ENCODE measurements at regions not wholly inside any gene's neighbourhood (a gene's known extent, or its start where the extent isn't known, plus 50 kb on each side); places are given as distances from the start of the nearest gene placed in this dataset.

DNA sequence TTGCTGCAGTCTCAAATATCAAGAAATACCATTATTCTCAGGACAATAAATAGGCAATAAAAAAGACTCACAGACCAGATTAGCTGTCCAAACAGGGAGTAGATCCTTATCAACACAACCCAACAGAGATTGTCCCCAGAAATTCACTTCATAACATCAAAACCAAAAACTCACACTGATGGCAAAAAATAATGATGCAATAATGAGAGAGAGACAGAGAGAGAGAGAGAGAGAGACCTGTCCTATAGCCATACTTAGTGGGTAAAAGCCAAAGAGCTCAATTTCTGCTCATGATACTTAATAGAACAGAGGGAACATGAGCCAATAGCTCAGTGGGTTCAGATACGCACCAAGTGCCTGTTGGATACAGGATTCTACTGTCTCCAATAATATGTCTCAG, 244.5 kb downstream of the FAM72C start:
- Histone ChIP-seq H3K27me3 (replicated peaks in 1 of 4; ENCODE audit: control insufficient read depth in 3 of 4, extremely low read depth in 1 of 4, insufficient read depth in 3 of 4, low read length in 3 of 4) (no peaks in the 10 kb centered on the region), H3K56ac (replicated peaks; ENCODE audit: insufficient read length, low read depth, low read length) (no peak overlapping the region), H4K5ac (ENCODE audit: insufficient read length, low read depth, low read length) (no peak overlapping the region), H2BK120ac (replicated peaks; ENCODE audit: low read depth, low read length) (no peak overlapping the region), H3K4me1 (replicated peaks in 1 of 4; ENCODE audit: control insufficient read depth in 3 of 4, insufficient read depth in 4 of 4, low read length in 3 of 4) (no peaks in the 10 kb centered on the region), H2AFZ (ENCODE audit: low read length) (no peak overlapping the region), H3K4ac (replicated peaks; ENCODE audit: insufficient read length, low read depth, low read length) (no peak overlapping the region), H2AK5ac (ENCODE audit: low read depth, low read length) (no peak overlapping the region), H4K91ac (replicated peaks; ENCODE audit: insufficient read length, low read length) (no peak overlapping the region), H3K23me2 (ENCODE audit: low read depth, low read length) (no peaks in the 10 kb centered on the region), H3K79me2 (ENCODE audit: control insufficient read depth in 1 of 2, insufficient read depth in 2 of 2, low read length in 2 of 2) (no peaks in the 10 kb centered on the region), H2BK15ac (ENCODE audit: low read length) (no peak overlapping the region), H4K8ac (ENCODE audit: extremely low read depth, insufficient read depth, low read length) (no peak overlapping the region), H3K36me3 (ENCODE audit: control insufficient read depth in 2 of 4, insufficient read depth in 4 of 4, low read length in 3 of 4) (no peaks in the 10 kb centered on the region), H2BK20ac (ENCODE audit: low read length) (no peak overlapping the region), H3K79me1 (ENCODE audit: low read depth, low read length) (no peaks in the 10 kb centered on the region), H2BK5ac (ENCODE audit: low read depth, low read length) (no peak overlapping the region), H3K9me3 (ENCODE audit: insufficient read depth in 2 of 2, low read depth in 1 of 2, low read length in 1 of 2) (peaks cover 0 to 9% of the 10 kb centered on the region in 2 experiments; a peak in 1 of 4 replicates), H3K27ac (ENCODE audit: low read depth, low read length) (no peak overlapping the region), H3K23ac (ENCODE audit: insufficient read length) (no peak overlapping the region), H3K4me2 (ENCODE audit: insufficient read depth in 1 of 2, low read depth in 2 of 2, low read length in 2 of 2) (no peak overlapping the region), H3K4me3 (ENCODE audit: extremely low read depth in 1 of 4, insufficient read depth in 2 of 4, low read depth in 3 of 4, low read length in 4 of 4) (no peak overlapping the region), H2BK12ac (ENCODE audit: low read depth, low read length) (no peak overlapping the region), H4K20me1 (replicated peaks in 1 of 2; ENCODE audit: control insufficient read depth in 1 of 2, insufficient read depth in 2 of 2, low read length in 2 of 2) (no peaks in the 10 kb centered on the region), H3K14ac (ENCODE audit: insufficient read length) (no peak overlapping the region), H3K9ac (replicated peaks in 1 of 4; ENCODE audit: extremely low read depth in 1 of 4, low read depth in 3 of 4, low read length in 3 of 4) (no peak overlapping the region), H3K18ac (ENCODE audit: extremely low read depth, low read length) (no peak overlapping the region)
- ChIA-PET POLR2A (ENCODE audit: partially characterized antibody) (no interaction called here), CTCF (ENCODE audit: partially characterized antibody) (no interaction called here)
- WGBS, 2 experiments (ENCODE audit: extremely low coverage in 1 of 2, insufficient coverage in 1 of 2, insufficient read length in 1 of 2, insufficient replicate concordance in 2 of 2, low coverage in 1 of 2, low lambda C conversion rate in 2 of 2, missing lambda C conversion rate in 1 of 2): 100% methylated on average over 1 of the region's 1 CpG; no CpG with 5 or more reads in 1 of the 2 experiments
- TF ChIP-seq, protein P1, sequence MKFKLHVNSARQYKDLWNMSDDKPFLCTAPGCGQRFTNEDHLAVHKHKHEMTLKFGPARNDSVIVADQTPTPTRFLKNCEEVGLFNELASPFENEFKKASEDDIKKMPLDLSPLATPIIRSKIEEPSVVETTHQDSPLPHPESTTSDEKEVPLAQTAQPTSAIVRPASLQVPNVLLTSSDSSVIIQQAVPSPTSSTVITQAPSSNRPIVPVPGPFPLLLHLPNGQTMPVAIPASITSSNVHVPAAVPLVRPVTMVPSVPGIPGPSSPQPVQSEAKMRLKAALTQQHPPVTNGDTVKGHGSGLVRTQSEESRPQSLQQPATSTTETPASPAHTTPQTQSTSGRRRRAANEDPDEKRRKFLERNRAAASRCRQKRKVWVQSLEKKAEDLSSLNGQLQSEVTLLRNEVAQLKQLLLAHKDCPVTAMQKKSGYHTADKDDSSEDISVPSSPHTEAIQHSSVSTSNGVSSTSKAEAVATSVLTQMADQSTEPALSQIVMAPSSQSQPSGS (IDR thresholded peaks at IDR 0.05; ENCODE audit: low read length): no peak
- TF ChIP-seq JUND (IDR thresholded peaks at IDR 0.05; ENCODE audit: low read length) (no peak), CBX8 (IDR thresholded peaks at IDR 0.05; ENCODE audit: borderline replicate concordance, low read depth, low read length) (no peak), BRCA1 (IDR thresholded peaks at IDR 0.05; ENCODE audit: low read depth, low read length) (no peak), SUZ12 (IDR thresholded peaks at IDR 0.05; ENCODE audit: low read length) (no peak), RXRA (IDR thresholded peaks at IDR 0.05; ENCODE audit: insufficient read depth, low read depth, low read length) (no peak), NANOG (IDR thresholded peaks at IDR 0.05; ENCODE audit: insufficient read depth, low read depth, low read length, poor library complexity, severe bottlenecking) (no peak), SIX5 (IDR thresholded peaks at IDR 0.05; ENCODE audit: low read depth, low read length) (no peak), POU5F1 (IDR thresholded peaks at IDR 0.05; ENCODE audit: low read depth, low read length) (no peak), EGR1 (IDR thresholded peaks at IDR 0.05; ENCODE audit: borderline replicate concordance, low read depth, low read length) (no peak), NRF1 (IDR thresholded peaks at IDR 0.05; ENCODE audit: low read depth, low read length) (no peak), CEBPB (IDR thresholded peaks at IDR 0.05; ENCODE audit: low read depth, low read length) (no peak), TAF7 (optimal IDR thresholded peaks at IDR 0.05; ENCODE audit: borderline replicate concordance, low read depth, low read length) (no peak)
- TF ChIP-seq, protein P2, sequence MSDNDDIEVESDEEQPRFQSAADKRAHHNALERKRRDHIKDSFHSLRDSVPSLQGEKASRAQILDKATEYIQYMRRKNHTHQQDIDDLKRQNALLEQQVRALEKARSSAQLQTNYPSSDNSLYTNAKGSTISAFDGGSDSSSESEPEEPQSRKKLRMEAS (IDR thresholded peaks at IDR 0.05): no peak
- no peak for DNase-seq (ENCODE audit: low read depth in 1 of 2, low spot score in 2 of 2)
- no peak for FAIRE-seq
